Gastrocnemius medialis (tissue), 4 donors: ENCODE measurements at regions not wholly inside any gene's neighbourhood (a gene's known extent, or its start where the extent isn't known, plus 50 kb on each side); places are given as distances from the start of the nearest gene placed in this dataset.

Experiments used
- ATAC-seq, 2 donors: fragments of 150-250 bp; one replicate each; pipeline ENCODE4 v1.9.1; 2016
- DNase-seq, 2 donors: peaks; one replicate each; pipeline ENCODE4 v3.0.0-alpha.2; 2019
- H3K27ac ChIP-seq, 4 donors: fragments of 200-600 bp; sonication (generic); 1 replicate in 1 of 4; 2 replicates in 3 of 4; pipeline ENCODE4 v1.5.1; 2016 to 2018; ENCODE audit warnings: mild to moderate bottlenecking in 2 of 4, moderate library complexity in 1 of 4
- H3K27me3 ChIP-seq, 3 donors: fragments of 200-600 bp; sonication (generic) in 2 of 3; 1 replicate in 1 of 3; 2 replicates in 2 of 3; pipeline versions ENCODE4 v1.5.1 to v1.6.0; 2016 to 2019; ENCODE audit warnings: mild to moderate bottlenecking in 1 of 3, moderate library complexity in 1 of 3
- H3K36me3 ChIP-seq, 2 donors: fragments of 200-600 bp; sonication (generic) in 1 of 2; one replicate each; pipeline ENCODE4 v1.5.1; 2017 to 2018
- H3K4me1 ChIP-seq, 2 donors: fragments of 200-600 bp; sonication (generic) in 1 of 2; one replicate each; pipeline ENCODE4 v1.5.1; 2016 to 2017; ENCODE audit warnings: mild to moderate bottlenecking in 2 of 2
- H3K4me3 ChIP-seq, 4 donors: fragments of 200-600 bp; sonication (generic) in 3 of 4; 1 replicate in 1 of 4; 2 replicates in 3 of 4; pipeline ENCODE4 v1.5.1; 2016 to 2019; ENCODE audit warnings: mild to moderate bottlenecking in 2 of 4
- H3K9me3 ChIP-seq, 3 donors: fragments of 200-600 bp; sonication (generic) in 2 of 3; 1 replicate in 1 of 3; 2 replicates in 2 of 3; pipeline ENCODE4 v1.5.1; 2016 to 2019
- CTCF ChIP-seq, 5 experiments: fragments of 450-650 bp in 3 of 5; fragments of 200-600 bp in 2 of 5; sonication (generic) in 2 of 5; IDR thresholded peaks in 4 of 5; conservative IDR thresholded peaks in 1 of 5; 1 replicate in 4 of 5; 2 replicates in 1 of 5; pipeline ENCODE4 v1.5.1; 2016 to 2019; ENCODE audit warnings: antibody characterized with exemption in 5 of 5, mild to moderate bottlenecking in 3 of 5, moderate library complexity in 3 of 5
- POLR2A ChIP-seq, 2 donors: fragments of 450-650 bp; IDR thresholded peaks; one replicate each; pipeline ENCODE4 v1.6.1; 2017; ENCODE audit warnings: antibody characterized with exemption in 2 of 2, mild to moderate bottlenecking in 2 of 2, moderate library complexity in 2 of 2
- in situ Hi-C, 4 donors: fragments of 200-750 bp; cut with MboI; loops; one replicate each; pipeline versions ENCODE4 v1.15.0 to v1.8.0; 2017; ENCODE audit warnings: low sequenced_read_pairs in 4 of 4
- intact Hi-C: fragments of 100-400 bp; cut with DNase I; formaldehyde crosslinking; loops from one replicate; pipeline ENCODE4 v1.15.1; 2023; ENCODE audit warnings: low total_unique reads

- Histone ChIP-seq H3K4me3 (no peak overlapping the region), H3K36me3 (no peaks in the 10 kb centered on the region), H3K4me1 (peaks cover 6 to 10% of the 10 kb centered on the region in 2 donors), H3K27me3 (no peaks in the 10 kb centered on the region), H3K27ac (peak overlapping the region in 1 of 4 donors; percentile 44), H3K9me3 (no peaks in the 10 kb centered on the region)
- ATAC-seq (no peak), DNase-seq (peak in 1 of 2 donors; percentile 1)
- in situ Hi-C loops (loop anchor here in 2 of 4 donors (10.0 kb wide), 1 partner anchor 107 kb away; no protein-coding TSS in a partner anchor), intact Hi-C loops (no loop called here)
- TF ChIP-seq POLR2A (IDR thresholded peaks at IDR 0.05) (no peak), CTCF (IDR thresholded peaks at IDR 0.05 in 4 of 5, conservative IDR thresholded peaks at IDR 0.05 in 1 of 5) (no peak)
Observed at GRCh38 chr7:36091874-36092176, 61.2 kb upstream of the EEPD1 start.

- Histone ChIP-seq H3K27me3 (no peaks in the 10 kb centered on the region), H3K27ac (no peak overlapping the region), H3K9me3 (no peaks in the 10 kb centered on the region), H3K36me3 (no peaks in the 10 kb centered on the region), H3K4me1 (peaks cover 6 to 15% of the 10 kb centered on the region in 2 donors), H3K4me3 (no peak overlapping the region)
- no peak for ATAC-seq
- in situ Hi-C loops (loop anchor here in 2 of 4 donors (10.0 kb wide), 1 partner anchor 107 kb away; no protein-coding TSS in a partner anchor), intact Hi-C loops (no loop called here)
- TF ChIP-seq POLR2A (IDR thresholded peaks at IDR 0.05) (no peak), CTCF (IDR thresholded peaks at IDR 0.05 in 4 of 5, conservative IDR thresholded peaks at IDR 0.05 in 1 of 5) (no peak)
- peak in 1 of 2 donors; percentile 4 for DNase-seq
Observed at GRCh38 chr7:36092221-36092771, 60.8 kb upstream of the EEPD1 start.

- intact Hi-C loops (loop anchor here (1.0 to 2.0 kb wide), 2 partner anchors 74 to 110 kb away; no protein-coding TSS in a partner anchor), in situ Hi-C loops (loop anchor here in 2 of 4 donors (10.0 kb wide), 1 partner anchor 112 kb away; no protein-coding TSS in a partner anchor)
- peak overlapping the region; percentile 30 to 75 (median 60) for H3K27ac ChIP-seq
- no peaks in the 10 kb centered on the region for H3K9me3 ChIP-seq
- TF ChIP-seq CTCF (IDR thresholded peaks at IDR 0.05 in 4 of 5, conservative IDR thresholded peaks at IDR 0.05 in 1 of 5) (peak in 2 of 5 experiments; percentile 17 to 18), POLR2A (IDR thresholded peaks at IDR 0.05) (no peak)
- no peaks in the 10 kb centered on the region for H3K27me3 ChIP-seq
- H3K4me1 ChIP-seq: peaks cover 6 to 20% of the 10 kb centered on the region in 2 donors
- H3K4me3 ChIP-seq: no peak overlapping the region
- ATAC-seq (peak; percentile 89 to 96), DNase-seq (peak; percentile 41 to 42)
- no peaks in the 10 kb centered on the region for H3K36me3 ChIP-seq
Observed at GRCh38 chr7:36096460-36097095, 56.5 kb upstream of the EEPD1 start.

- H3K9me3 ChIP-seq: no peaks in the 10 kb centered on the region
- TF ChIP-seq POLR2A (IDR thresholded peaks at IDR 0.05): no peak
- no peak for TF ChIP-seq CTCF (IDR thresholded peaks at IDR 0.05 in 4 of 5, conservative IDR thresholded peaks at IDR 0.05 in 1 of 5)
- H3K4me1 ChIP-seq: peaks cover 6 to 20% of the 10 kb centered on the region in 2 donors
- H3K27ac ChIP-seq: no peak overlapping the region
- in situ Hi-C loops: loop anchor here in 2 of 4 donors (10.0 kb wide), 1 partner anchor 113 kb away; no protein-coding TSS in a partner anchor
- peak in 1 of 2 donors; percentile 4 for DNase-seq
- no peaks in the 10 kb centered on the region for H3K36me3 ChIP-seq
- no peak for ATAC-seq
- H3K4me3 ChIP-seq: no peak overlapping the region
- no peaks in the 10 kb centered on the region for H3K27me3 ChIP-seq
- intact Hi-C loops: no loop called here
Observed at GRCh38 chr7:36098096-36098495, 55.0 kb upstream of the EEPD1 start.
